GM21360 (cell line): ENCODE measurements at regions not wholly inside any gene's neighbourhood (a gene's known extent, or its start where the extent isn't known, plus 50 kb on each side); places are given as distances from the start of the nearest gene placed in this dataset.
"Not testable (repeated sequence)": the region's sequence is repeated elsewhere in the genome, so short reads cannot be mapped to it uniquely, and the experiment has no call there.

Source experiments
- ATAC-seq: cut with Tn5 transposase; IDR thresholded peaks from one replicate; pipeline ENCODE4 v1.9.1; 2021; ENCODE audit warnings: mild to moderate bottlenecking, moderate library complexity; ENCODE audit not compliant: unreplicated experiment

- no peak for ATAC-seq
Observed at GRCh38 chr1:14424325-14425002, 174.0 kb upstream of the KAZN start.

DNA sequence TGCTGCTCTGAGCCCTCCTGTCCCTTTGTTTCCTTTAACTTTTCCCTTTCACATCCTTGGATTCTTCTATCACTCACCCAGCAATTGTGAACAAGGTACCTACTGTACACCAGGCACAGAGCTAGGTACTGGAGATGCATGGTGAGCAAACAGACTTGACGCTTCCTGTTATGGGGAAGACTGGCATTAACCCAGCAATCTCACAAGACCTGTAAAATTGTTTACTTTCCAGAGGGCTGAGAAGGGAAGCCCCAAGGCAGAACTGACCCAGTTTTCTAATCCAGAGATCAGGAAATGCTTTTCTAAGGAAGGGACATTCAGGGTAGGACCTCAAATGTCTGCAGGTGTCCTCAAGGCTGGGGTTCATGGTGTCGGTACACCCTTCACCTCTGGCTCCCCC lies 171.6 kb upstream of the KAZN start:
- ATAC-seq: no peak

GRCh38 chr1:14429577-14429976 lies 168.9 kb upstream of the KAZN start:
- no peak for ATAC-seq

GRCh38 chr1:14432728-14433127 lies 165.8 kb upstream of the KAZN start:
- not testable (repeated sequence) for ATAC-seq

DNA sequence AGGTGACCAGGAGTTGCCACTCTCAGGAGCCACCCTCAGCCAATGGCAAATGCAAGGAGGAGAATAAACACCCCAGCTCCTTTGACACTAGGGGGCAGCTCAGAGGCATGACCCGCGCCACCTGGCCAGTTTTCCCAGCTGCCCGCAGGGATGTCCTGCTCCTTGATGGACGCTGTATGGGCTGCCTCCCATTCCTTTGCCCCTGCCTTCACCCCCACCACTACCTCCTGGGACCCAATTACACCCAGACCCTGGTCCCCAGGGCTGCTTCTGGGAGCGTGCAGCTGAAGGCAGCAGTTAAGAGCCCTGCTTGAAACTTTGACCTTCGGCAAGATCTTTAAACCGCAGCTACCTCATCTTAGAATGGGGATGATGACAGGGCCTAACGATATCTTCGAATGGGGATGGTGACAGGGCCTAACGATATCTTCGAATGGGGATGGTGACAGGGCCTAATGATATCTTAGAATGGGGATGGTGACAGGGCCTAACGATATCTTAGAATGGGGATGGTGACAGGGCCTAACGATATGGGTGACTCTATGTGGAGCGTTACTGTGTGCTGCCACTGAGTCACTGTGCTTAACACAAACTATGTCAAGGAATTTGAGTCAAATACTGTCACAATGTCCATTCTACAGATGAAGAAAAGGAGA lies 163.0 kb upstream of the KAZN start:
- ATAC-seq: no peak

GRCh38 chr1:14437417-14437918 lies 161.0 kb upstream of the KAZN start:
- ATAC-seq: no peak

DNA sequence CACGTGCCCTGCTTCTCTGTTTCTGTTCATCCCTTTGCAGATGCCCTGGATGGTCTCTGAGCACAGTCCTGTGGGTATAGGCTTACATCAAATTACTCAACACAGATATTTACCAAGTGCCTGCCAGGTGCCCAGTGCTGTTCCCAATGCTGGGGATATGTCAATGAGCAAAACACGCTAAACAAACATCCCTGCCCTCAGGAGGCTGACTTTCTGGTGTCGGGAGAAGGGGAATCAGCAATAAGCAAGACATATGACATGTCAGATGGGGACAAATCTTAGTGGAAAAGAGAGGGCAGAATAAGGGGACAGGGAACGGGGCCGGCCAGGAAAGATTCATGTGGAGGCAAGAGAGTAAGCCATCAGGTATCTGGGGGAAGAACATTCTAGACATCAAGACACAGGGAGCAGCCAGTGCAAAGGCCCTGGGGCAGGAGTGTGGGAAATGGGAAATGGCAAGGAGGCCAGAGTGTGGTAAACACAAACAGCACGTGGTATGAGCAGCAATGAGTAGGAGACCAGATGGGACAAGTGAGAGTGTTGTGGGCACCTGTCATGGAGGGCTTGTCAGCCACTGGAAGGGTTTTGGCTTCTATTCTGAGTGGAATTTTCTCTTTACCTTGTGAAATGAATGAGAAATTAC lies 160.2 kb upstream of the KAZN start:
- ATAC-seq: no peak

DNA sequence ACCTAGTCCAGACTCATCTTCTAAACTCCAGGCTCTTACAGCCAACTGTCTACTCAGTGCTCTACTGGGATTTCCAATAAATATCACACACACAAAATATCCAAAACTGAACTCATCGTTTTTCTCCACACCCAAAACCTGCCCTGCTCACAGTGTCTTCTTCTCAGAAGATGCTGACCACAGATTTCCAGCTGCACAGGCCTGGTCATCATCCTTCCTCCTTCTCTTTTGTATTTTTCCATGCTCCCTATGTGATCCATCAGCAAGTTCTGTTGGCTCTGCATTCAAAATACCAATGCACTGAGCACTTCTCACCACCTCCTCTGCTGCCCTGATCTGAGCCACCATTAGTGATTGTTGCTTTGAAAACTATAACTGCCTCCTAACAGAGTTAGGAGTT lies 159.5 kb upstream of the KAZN start:
- ATAC-seq: no peak

- ATAC-seq: no peak
Observed at GRCh38 chr1:14440166-14440565, 158.3 kb upstream of the KAZN start.

DNA sequence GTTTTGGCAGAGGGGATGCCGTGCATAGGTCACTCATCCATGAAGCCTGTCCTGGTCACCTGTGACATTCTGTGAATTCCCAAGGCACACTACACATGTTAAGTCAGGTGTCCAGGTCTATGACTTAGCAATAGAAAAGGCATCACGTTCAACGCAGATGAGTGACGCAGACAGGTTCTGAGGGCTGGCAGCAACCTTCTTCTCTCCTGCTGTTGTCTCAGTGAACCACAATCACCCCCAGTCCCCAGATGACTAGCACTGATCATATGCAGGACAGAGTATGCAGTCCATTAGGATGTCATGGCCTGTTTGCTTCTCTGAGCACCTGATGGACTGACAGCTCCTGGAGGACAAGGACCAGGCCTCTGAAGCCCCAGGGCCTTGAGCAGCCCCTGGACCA lies 157.8 kb upstream of the KAZN start:
- no peak for ATAC-seq

DNA sequence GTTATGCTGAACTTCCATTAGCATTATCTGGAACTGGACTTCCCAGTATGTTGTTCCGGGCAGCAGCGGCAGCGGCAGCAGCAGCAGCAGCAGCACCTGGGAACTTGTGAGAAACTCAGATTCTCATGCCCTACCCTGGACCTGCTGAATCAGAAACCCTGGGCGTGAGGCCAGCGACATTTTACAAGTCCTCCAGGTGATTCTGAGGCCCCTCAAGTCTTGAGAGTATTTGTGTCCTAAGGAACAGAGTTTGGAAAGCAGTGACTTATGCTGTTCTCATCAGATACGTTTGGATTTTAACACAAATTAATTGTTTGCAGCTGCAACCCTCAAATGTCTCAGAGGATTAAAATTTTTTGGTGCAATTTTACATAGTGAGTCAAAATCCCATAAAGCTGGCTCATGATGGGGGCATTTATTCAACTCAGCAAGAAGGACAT lies 157.2 kb upstream of the KAZN start:
- no peak for ATAC-seq

GRCh38 chr1:14442669-14443068 lies 155.8 kb upstream of the KAZN start:
- no peak for ATAC-seq

GRCh38 chr1:14443164-14443787 lies 155.2 kb upstream of the KAZN start:
- ATAC-seq: no peak

GRCh38 chr1:14451217-14451616 lies 147.3 kb upstream of the KAZN start:
- ATAC-seq: no peak

GRCh38 chr1:14452551-14452950 lies 145.9 kb upstream of the KAZN start:
- no peak for ATAC-seq

GRCh38 chr1:14460173-14460572 lies 138.3 kb upstream of the KAZN start:
- no peak for ATAC-seq

DNA sequence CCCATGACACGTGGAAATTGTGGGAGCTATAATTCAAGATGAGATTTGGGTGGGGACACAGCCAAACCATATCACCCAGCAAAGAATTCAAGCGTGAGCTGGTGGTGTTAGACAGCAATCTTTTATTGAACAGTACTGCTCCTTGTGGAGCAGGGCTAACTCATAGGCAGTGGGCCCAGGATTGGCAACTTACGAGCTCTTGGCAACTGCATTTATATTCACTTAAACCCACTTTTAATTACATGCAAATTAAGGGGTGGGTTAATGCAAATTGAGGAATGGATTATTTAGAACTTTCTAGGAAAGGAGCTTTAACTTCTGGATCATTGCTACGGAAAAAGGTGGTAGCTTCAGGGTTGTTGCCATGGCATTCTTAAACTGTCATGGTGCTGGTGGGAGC lies 135.6 kb upstream of the KAZN start:
- no peak for ATAC-seq

DNA sequence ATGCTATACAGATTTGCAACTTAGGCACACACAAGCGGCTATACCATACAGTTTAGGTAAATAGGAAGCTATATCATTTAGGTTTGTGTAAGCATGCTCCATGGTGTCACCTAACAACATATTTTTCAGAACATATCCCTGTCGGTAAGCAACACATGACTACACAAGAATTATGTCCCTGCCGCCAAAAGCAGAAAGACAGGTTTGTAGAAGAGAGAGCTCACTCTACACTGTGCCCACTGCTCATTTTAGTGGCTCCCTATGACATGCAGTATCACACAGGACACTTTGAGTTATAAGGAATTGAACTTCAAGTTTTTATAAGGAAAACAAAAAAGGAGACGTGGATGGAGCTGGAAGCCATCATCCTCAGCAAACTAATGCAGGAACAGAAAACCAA lies 132.5 kb upstream of the KAZN start:
- ATAC-seq: no peak

GRCh38 chr1:14467112-14467511 lies 131.4 kb upstream of the KAZN start:
- ATAC-seq: no peak

- no peak for ATAC-seq
Observed at GRCh38 chr1:14468751-14469150, 129.7 kb upstream of the KAZN start.

GRCh38 chr1:14470802-14471201 lies 127.7 kb upstream of the KAZN start:
- no peak for ATAC-seq

GRCh38 chr1:14474856-14475255 lies 123.6 kb upstream of the KAZN start:
- ATAC-seq: no peak
